ENCODE measurements at regions not wholly inside any gene's neighbourhood (a gene's known extent, or its start where the extent isn't known, plus 50 kb on each side); places are given as distances from the start of the nearest gene placed in this dataset. TPM values are rescaled to one million over a fixed set of nuclear protein-coding genes. Genes with fewer than 3 reads are reported as not detected.

DNA sequence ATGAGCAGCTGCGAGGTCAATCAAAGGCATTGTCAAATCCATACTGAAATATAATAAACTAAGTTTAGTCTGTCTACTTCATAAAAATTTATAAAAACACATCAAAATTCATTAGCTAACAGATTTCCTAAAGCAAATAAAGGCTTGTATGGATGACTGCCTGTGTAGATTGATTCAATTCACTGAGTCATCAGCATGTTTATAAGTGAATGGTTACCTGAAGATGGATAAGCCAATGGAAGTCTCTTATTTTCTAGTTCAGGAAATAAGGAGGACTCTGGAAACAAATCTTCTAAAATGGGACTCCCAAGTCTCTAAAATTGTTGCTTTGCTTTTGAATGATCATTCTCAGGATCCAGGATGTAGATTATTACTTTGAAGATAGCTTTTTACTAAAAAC lies 57.0 kb upstream of the HNRNPA3 start:
- H3K27ac Mint-ChIP-seq (ENCODE audit: unreplicated experiment), result no peak overlapping the region
- H3K27me3 Mint-ChIP-seq (ENCODE audit: insufficient read depth, unreplicated experiment), result peaks cover 13% of the 10 kb centered on the region
- H3K36me3 ChIP-seq (ENCODE audit: control insufficient read depth, insufficient read depth, low read length), result no peaks in the 10 kb centered on the region
- H3K4me1 Mint-ChIP-seq (ENCODE audit: low read depth, unreplicated experiment), result no peaks in the 10 kb centered on the region
- ChIA-PET CTCF (no interaction called here), POLR2A (interaction anchor here (0.6 kb wide), 1 partner anchor 25 kb away, joined by 3 read pairs; no protein-coding TSS in a partner anchor)
- BruUV-seq (replicated peaks), result no TSS peak
- H3K36me3 Mint-ChIP-seq (ENCODE audit: insufficient read depth, unreplicated experiment), result no peaks in the 10 kb centered on the region
- no peak for DNase-seq
- H3K4me3 Mint-ChIP-seq (ENCODE audit: unreplicated experiment), result no peak overlapping the region
- no peaks in the 10 kb centered on the region for H3K27me3 ChIP-seq (replicated peaks; ENCODE audit: control insufficient read depth, insufficient read depth, low read length)
- intact Hi-C loops (cut with micrococcal nuclease; ENCODE audit: unreplicated experiment), result no loop called here
- no peaks in the 10 kb centered on the region for H3K9me3 ChIP-seq
- no peaks in the 10 kb centered on the region for H3K4me1 ChIP-seq
- TF ChIP-seq, protein P1, sequence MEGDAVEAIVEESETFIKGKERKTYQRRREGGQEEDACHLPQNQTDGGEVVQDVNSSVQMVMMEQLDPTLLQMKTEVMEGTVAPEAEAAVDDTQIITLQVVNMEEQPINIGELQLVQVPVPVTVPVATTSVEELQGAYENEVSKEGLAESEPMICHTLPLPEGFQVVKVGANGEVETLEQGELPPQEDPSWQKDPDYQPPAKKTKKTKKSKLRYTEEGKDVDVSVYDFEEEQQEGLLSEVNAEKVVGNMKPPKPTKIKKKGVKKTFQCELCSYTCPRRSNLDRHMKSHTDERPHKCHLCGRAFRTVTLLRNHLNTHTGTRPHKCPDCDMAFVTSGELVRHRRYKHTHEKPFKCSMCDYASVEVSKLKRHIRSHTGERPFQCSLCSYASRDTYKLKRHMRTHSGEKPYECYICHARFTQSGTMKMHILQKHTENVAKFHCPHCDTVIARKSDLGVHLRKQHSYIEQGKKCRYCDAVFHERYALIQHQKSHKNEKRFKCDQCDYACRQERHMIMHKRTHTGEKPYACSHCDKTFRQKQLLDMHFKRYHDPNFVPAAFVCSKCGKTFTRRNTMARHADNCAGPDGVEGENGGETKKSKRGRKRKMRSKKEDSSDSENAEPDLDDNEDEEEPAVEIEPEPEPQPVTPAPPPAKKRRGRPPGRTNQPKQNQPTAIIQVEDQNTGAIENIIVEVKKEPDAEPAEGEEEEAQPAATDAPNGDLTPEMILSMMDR (IDR thresholded peaks at IDR 0.05; ENCODE audit: insufficient read depth in 1 of 2, low read depth in 1 of 2, low read length in 1 of 2, severe bottlenecking in 1 of 2, unreplicated experiment in 1 of 2), result no peak
- no peak overlapping the region for H3K4me3 ChIP-seq (ENCODE audit: low read depth, low read length)
- H3K9me3 Mint-ChIP-seq (ENCODE audit: unreplicated experiment), result no peaks in the 10 kb centered on the region

DNA sequence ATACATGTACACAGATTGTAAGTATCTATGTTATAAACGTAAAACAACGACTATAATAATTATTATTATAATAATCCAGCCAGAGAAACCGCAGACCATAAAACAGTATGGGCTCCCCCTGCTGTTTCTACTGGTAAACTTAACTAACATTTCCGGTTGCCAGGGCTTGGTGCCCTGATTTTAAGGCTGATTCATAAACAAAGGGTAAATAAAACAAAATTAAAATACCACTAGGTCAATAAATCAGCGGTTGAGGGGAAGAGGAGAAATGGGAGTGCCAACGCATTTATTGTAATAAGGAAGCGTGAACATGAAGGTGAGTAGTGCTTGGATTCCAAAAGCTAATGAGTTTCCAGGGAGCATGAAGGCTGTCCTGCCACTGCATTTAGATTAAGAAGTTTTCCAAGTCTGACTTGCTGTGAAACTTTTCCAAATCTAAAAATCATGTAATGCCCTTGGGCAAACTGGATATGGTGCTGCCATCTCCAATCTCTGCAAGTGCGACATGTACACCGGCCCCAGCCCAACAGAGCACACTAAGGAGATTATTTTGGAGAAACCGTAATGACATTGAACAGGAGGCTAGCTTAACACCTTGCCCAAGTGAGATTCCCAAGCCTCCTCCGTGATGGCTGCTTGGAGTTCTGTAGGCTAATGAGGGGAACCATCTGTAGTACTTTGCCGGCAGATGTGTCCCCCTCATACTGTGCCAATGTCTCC lies 50.7 kb upstream of the HNRNPA3 start:
- no peaks in the 10 kb centered on the region for H3K9me3 Mint-ChIP-seq (ENCODE audit: unreplicated experiment)
- no peak overlapping the region for H3K4me3 Mint-ChIP-seq (ENCODE audit: unreplicated experiment)
- intact Hi-C loops (cut with micrococcal nuclease; ENCODE audit: unreplicated experiment), result no loop called here
- H3K4me3 ChIP-seq (ENCODE audit: low read depth, low read length), result no peak overlapping the region
- no peak for DNase-seq
- no peak overlapping the region for H3K27ac Mint-ChIP-seq (ENCODE audit: unreplicated experiment)
- no peaks in the 10 kb centered on the region for H3K9me3 ChIP-seq
- POLR2A ChIA-PET, result no interaction called here
- BruUV-seq (replicated peaks), result no TSS peak
- H3K4me1 Mint-ChIP-seq (ENCODE audit: low read depth, unreplicated experiment), result peaks cover 12% of the 10 kb centered on the region
- no peaks in the 10 kb centered on the region for H3K36me3 ChIP-seq (ENCODE audit: control insufficient read depth, insufficient read depth, low read length)
- H3K36me3 Mint-ChIP-seq (ENCODE audit: insufficient read depth, unreplicated experiment), result no peaks in the 10 kb centered on the region
- H3K27me3 ChIP-seq (replicated peaks; ENCODE audit: control insufficient read depth, insufficient read depth, low read length), result no peaks in the 10 kb centered on the region
- CTCF ChIA-PET, result interaction anchor here (1.0 kb wide), 1 partner anchor 183 kb away, joined by 4 read pairs; no protein-coding TSS in a partner anchor
- peaks cover 19% of the 10 kb centered on the region for H3K4me1 ChIP-seq
- peaks cover 4% of the 10 kb centered on the region for H3K27me3 Mint-ChIP-seq (ENCODE audit: insufficient read depth, unreplicated experiment)
- TF ChIP-seq, protein P1 (IDR thresholded peaks at IDR 0.05; ENCODE audit: insufficient read depth in 1 of 2, low read depth in 1 of 2, low read length in 1 of 2, severe bottlenecking in 1 of 2, unreplicated experiment in 1 of 2), result peak; percentile 33 to 76

Small RNA genes lying in the stretch of these regions (microRNA-seq; reads per million reads assigned to microRNA genes)
- not detected for gene MIR1246

Measured in Caco-2 (cell line).